ENCODE measurements at regions not wholly inside any gene's neighbourhood (a gene's known extent, or its start where the extent isn't known, plus 50 kb on each side); places are given as distances from the start of the nearest gene placed in this dataset.

DNA sequence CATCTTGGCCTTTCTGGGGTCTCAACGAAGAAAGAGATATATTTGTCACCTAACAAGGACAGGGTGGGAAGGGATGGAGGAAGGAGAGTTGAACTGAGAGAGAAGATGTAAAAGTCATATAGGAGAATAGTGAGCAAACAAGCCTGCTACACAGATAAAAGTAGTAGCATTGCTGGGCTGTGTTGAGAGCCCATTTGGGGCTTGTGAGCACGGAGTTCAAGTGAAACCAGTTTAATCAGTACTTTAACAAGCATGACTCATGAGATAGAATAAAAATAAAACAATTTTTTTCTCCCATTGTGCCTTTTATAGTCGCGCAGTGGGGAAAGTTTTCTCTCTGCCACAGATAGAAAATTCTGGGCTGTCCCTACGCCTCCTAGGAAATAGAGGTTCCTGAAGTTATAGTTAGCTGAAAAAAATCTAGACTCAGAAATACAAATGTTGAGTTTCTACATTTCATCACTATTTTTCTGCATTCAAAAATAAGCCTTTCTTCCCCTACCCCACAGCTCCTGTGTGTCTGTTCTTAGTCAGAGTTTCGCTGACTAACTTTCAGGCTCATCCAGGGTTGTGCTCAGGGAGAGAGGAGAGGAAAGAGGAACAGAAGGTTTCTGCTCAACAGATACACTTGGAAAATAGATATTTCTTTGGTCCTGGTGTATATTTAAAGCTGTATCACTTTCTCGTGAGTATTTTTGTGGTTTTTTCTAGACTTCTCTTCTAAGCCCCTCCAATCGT lies 395.8 kb upstream of the ADAMTSL1 start:
- Histone ChIP-seq H3K27me3 (ENCODE audit: control insufficient read depth, insufficient read depth, low read length, poor library complexity, severe bottlenecking) (no peaks in the 10 kb centered on the region), H3K4me1 (ENCODE audit: control insufficient read depth, insufficient read depth, low read length) (no peaks in the 10 kb centered on the region), H3K27ac (ENCODE audit: insufficient read depth, low read depth, low read length, poor library complexity, severe bottlenecking) (no peak overlapping the region), H3K36me3 (ENCODE audit: control insufficient read depth, insufficient read depth, low read length) (no peaks in the 10 kb centered on the region), H3K4me3 (ENCODE audit: insufficient read depth, low read depth, low read length) (no peak overlapping the region), H3K9me3 (ENCODE audit: control insufficient read depth, low read length) (no peaks in the 10 kb centered on the region)
- WGBS, 2 experiments = 92 to 98% methylated on average over 5 to 8 of the region's 8 CpGs

DNA sequence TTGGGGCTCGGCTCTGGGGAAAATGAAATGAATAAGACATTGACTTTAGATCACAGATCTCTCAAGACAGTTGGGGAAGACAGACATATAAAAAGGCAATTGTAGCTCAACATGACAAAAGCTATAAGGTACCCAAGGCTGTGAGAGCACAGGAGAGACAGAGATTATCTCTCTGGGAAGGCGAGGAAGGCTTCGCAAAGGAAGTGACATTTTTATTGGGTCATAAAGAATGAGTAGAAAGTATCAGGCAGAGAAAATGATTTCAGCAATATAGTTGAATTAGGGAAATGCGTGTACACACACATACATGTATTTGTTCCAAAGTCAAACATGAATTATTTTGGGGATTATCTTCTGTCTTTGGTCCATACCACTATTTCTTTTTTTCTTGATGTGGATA lies 381.8 kb upstream of the ADAMTSL1 start:
- no peaks in the 10 kb centered on the region for H3K36me3 ChIP-seq (ENCODE audit: control insufficient read depth, insufficient read depth, low read length)
- no peak overlapping the region for H3K27ac ChIP-seq (ENCODE audit: insufficient read depth, low read depth, low read length, poor library complexity, severe bottlenecking)
- no peaks in the 10 kb centered on the region for H3K9me3 ChIP-seq (ENCODE audit: control insufficient read depth, low read length)
- WGBS, 2 experiments = 95% methylated on average over 4 of the region's 4 CpGs
- H3K4me3 ChIP-seq (ENCODE audit: insufficient read depth, low read depth, low read length) = no peak overlapping the region
- H3K4me1 ChIP-seq (ENCODE audit: control insufficient read depth, insufficient read depth, low read length) = no peaks in the 10 kb centered on the region
- no peaks in the 10 kb centered on the region for H3K27me3 ChIP-seq (ENCODE audit: control insufficient read depth, insufficient read depth, low read length, poor library complexity, severe bottlenecking)

DNA sequence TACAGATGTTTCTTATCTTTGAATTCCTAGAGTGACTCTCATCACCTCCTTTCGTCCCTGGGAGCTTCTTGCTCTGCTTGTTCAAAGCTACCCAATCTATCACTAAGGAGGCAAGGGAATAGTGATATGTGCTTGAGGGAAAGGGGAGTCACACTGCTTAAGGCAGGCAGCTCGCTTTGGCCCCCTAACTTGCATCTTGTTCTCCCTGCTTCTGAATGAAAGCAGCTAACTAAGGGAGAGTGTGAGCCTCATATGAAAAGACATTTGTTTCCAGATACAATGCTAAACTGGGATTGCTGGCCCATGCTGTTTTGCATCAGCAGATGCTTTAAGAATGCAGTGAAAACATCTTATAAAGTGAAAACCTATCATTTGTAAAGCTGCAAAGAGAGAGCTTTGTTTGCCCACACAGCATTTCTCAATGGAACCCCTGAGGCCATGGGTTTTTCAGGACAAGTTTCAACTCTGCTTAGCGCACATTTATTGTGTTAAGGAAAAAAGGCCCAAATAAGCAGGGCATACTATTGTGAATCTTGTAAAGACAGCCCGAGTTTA lies 367.9 kb upstream of the ADAMTSL1 start:
- Histone ChIP-seq H3K9me3 (ENCODE audit: control insufficient read depth, low read length) (no peaks in the 10 kb centered on the region), H3K4me1 (ENCODE audit: control insufficient read depth, insufficient read depth, low read length) (peaks cover 23% of the 10 kb centered on the region), H3K4me3 (ENCODE audit: insufficient read depth, low read depth, low read length) (no peak overlapping the region), H3K36me3 (ENCODE audit: control insufficient read depth, insufficient read depth, low read length) (no peaks in the 10 kb centered on the region), H3K27me3 (ENCODE audit: control insufficient read depth, insufficient read depth, low read length, poor library complexity, severe bottlenecking) (no peaks in the 10 kb centered on the region), H3K27ac (ENCODE audit: insufficient read depth, low read depth, low read length, poor library complexity, severe bottlenecking) (peak overlapping the region; percentile 79)
- 8 to 17% methylated on average over 4 of the region's 4 CpGs for WGBS, 2 experiments

GRCh38 chr9:18109675-18110074 lies 364.3 kb upstream of the ADAMTSL1 start:
- H3K27ac ChIP-seq (ENCODE audit: insufficient read depth, low read depth, low read length, poor library complexity, severe bottlenecking) = no peak overlapping the region
- H3K36me3 ChIP-seq (ENCODE audit: control insufficient read depth, insufficient read depth, low read length) = no peaks in the 10 kb centered on the region
- no peaks in the 10 kb centered on the region for H3K27me3 ChIP-seq (ENCODE audit: control insufficient read depth, insufficient read depth, low read length, poor library complexity, severe bottlenecking)
- peaks cover 23% of the 10 kb centered on the region for H3K4me1 ChIP-seq (ENCODE audit: control insufficient read depth, insufficient read depth, low read length)
- H3K4me3 ChIP-seq (ENCODE audit: insufficient read depth, low read depth, low read length) = no peak overlapping the region
- WGBS, 2 experiments = 89 to 92% methylated on average over 4 of the region's 4 CpGs
- H3K9me3 ChIP-seq (ENCODE audit: control insufficient read depth, low read length) = no peaks in the 10 kb centered on the region

DNA sequence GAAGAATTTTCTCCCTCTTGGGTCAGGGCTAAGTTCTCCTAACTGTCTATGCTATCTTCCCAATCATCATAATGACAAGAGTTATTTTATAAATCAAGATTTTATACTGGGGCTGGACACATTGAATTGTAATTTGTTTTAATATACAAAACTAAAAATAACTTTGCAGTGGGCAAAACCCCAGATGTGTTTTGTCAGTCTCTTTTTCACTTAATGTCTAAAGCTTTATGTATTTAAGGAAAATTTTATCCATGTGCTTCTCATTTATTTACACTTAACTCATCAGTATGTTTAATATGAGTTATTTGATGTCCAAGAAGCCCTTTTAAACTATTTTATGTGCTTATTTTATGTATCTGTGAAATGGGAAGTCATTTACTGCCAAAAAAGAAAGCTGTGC lies 362.8 kb upstream of the ADAMTSL1 start:
- peaks cover 11% of the 10 kb centered on the region for H3K4me1 ChIP-seq (ENCODE audit: control insufficient read depth, insufficient read depth, low read length)
- H3K9me3 ChIP-seq (ENCODE audit: control insufficient read depth, low read length) = no peaks in the 10 kb centered on the region
- no peaks in the 10 kb centered on the region for H3K36me3 ChIP-seq (ENCODE audit: control insufficient read depth, insufficient read depth, low read length)
- H3K4me3 ChIP-seq (ENCODE audit: insufficient read depth, low read depth, low read length) = no peak overlapping the region
- H3K27ac ChIP-seq (ENCODE audit: insufficient read depth, low read depth, low read length, poor library complexity, severe bottlenecking) = no peak overlapping the region
- H3K27me3 ChIP-seq (ENCODE audit: control insufficient read depth, insufficient read depth, low read length, poor library complexity, severe bottlenecking) = no peaks in the 10 kb centered on the region

GRCh38 chr9:18114559-18115475 lies 359.1 kb upstream of the ADAMTSL1 start:
- Histone ChIP-seq H3K36me3 (ENCODE audit: control insufficient read depth, insufficient read depth, low read length) (no peaks in the 10 kb centered on the region), H3K4me3 (ENCODE audit: insufficient read depth, low read depth, low read length) (no peak overlapping the region), H3K4me1 (ENCODE audit: control insufficient read depth, insufficient read depth, low read length) (no peaks in the 10 kb centered on the region), H3K27ac (ENCODE audit: insufficient read depth, low read depth, low read length, poor library complexity, severe bottlenecking) (no peak overlapping the region), H3K9me3 (ENCODE audit: control insufficient read depth, low read length) (no peaks in the 10 kb centered on the region), H3K27me3 (ENCODE audit: control insufficient read depth, insufficient read depth, low read length, poor library complexity, severe bottlenecking) (no peaks in the 10 kb centered on the region)
- 93 to 97% methylated on average over 10 of the region's 10 CpGs for WGBS, 2 experiments

DNA sequence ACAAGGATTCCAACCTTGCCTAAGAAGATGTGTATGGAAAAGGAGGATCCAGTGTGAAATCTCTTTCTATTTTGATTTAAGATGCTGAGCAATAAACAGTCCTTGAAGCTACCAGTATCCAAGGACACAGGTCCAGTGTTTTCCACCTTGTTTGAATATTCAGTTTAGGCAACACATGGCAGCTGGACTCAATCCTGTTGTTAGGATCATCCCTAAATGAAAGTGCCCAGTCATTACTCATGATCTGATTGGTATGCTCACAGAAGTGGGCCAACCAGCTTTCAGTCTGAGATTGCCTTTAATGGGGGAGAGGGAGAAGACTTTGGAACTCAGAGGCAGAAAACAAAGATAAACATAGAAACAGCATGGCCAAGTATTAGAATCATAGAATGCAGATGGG lies 355.7 kb upstream of the ADAMTSL1 start:
- Histone ChIP-seq H3K9me3 (ENCODE audit: control insufficient read depth, low read length) (no peaks in the 10 kb centered on the region), H3K27ac (ENCODE audit: insufficient read depth, low read depth, low read length, poor library complexity, severe bottlenecking) (no peak overlapping the region), H3K36me3 (ENCODE audit: control insufficient read depth, insufficient read depth, low read length) (no peaks in the 10 kb centered on the region), H3K27me3 (ENCODE audit: control insufficient read depth, insufficient read depth, low read length, poor library complexity, severe bottlenecking) (no peaks in the 10 kb centered on the region), H3K4me1 (ENCODE audit: control insufficient read depth, insufficient read depth, low read length) (no peaks in the 10 kb centered on the region), H3K4me3 (ENCODE audit: insufficient read depth, low read depth, low read length) (no peak overlapping the region)

DNA sequence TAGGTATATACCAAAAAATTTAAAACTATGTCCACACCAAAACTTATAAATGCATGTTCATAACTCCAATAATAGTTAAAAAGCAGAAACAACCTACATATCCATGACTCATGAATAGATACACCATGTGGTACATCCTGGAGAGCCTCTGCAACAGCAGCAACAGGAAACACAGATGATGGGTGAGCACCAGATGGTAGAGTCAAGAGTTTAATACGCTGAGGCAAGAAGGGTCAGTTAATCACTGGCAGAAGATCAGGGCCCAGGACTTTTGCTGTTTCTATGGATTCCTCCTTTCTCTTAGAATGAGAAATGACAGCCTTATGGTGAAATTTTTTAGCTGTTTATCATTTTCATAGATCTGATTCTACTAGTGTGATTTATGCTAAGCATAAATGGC lies 351.8 kb upstream of the ADAMTSL1 start:
- H3K4me1 ChIP-seq (ENCODE audit: control insufficient read depth, insufficient read depth, low read length) = no peaks in the 10 kb centered on the region
- no peak overlapping the region for H3K4me3 ChIP-seq (ENCODE audit: insufficient read depth, low read depth, low read length)
- no peaks in the 10 kb centered on the region for H3K9me3 ChIP-seq (ENCODE audit: control insufficient read depth, low read length)
- H3K36me3 ChIP-seq (ENCODE audit: control insufficient read depth, insufficient read depth, low read length) = no peaks in the 10 kb centered on the region
- H3K27ac ChIP-seq (ENCODE audit: insufficient read depth, low read depth, low read length, poor library complexity, severe bottlenecking) = no peak overlapping the region
- 88 to 93% methylated on average over 1 of the region's 1 CpG for WGBS, 2 experiments
- H3K27me3 ChIP-seq (ENCODE audit: control insufficient read depth, insufficient read depth, low read length, poor library complexity, severe bottlenecking) = no peaks in the 10 kb centered on the region

DNA sequence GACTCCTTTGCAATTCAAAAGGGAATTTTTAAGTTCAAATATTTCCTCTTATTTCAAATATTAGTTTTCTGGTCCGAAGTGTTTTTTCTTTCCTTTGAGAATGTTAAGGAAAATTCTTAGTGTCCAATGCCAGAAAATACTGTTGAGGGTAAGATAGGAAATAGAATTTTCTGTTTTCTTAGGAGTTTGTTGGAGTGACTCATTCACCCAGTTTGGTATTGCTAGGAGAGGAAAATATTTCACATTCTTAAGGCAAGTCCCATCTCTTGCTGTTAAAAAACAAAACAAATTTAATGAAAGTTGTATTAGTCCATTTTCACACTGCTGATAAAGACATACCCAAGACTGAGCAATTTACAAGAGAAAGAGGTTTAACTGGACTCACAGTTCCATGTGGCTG lies 349.2 kb upstream of the ADAMTSL1 start:
- Histone ChIP-seq H3K36me3 (ENCODE audit: control insufficient read depth, insufficient read depth, low read length) (no peaks in the 10 kb centered on the region), H3K4me1 (ENCODE audit: control insufficient read depth, insufficient read depth, low read length) (no peaks in the 10 kb centered on the region), H3K27me3 (ENCODE audit: control insufficient read depth, insufficient read depth, low read length, poor library complexity, severe bottlenecking) (no peaks in the 10 kb centered on the region), H3K27ac (ENCODE audit: insufficient read depth, low read depth, low read length, poor library complexity, severe bottlenecking) (no peak overlapping the region), H3K9me3 (ENCODE audit: control insufficient read depth, low read length) (no peaks in the 10 kb centered on the region), H3K4me3 (ENCODE audit: insufficient read depth, low read depth, low read length) (no peak overlapping the region)
- WGBS, 2 experiments = 100% methylated on average over 1 of the region's 1 CpG

DNA sequence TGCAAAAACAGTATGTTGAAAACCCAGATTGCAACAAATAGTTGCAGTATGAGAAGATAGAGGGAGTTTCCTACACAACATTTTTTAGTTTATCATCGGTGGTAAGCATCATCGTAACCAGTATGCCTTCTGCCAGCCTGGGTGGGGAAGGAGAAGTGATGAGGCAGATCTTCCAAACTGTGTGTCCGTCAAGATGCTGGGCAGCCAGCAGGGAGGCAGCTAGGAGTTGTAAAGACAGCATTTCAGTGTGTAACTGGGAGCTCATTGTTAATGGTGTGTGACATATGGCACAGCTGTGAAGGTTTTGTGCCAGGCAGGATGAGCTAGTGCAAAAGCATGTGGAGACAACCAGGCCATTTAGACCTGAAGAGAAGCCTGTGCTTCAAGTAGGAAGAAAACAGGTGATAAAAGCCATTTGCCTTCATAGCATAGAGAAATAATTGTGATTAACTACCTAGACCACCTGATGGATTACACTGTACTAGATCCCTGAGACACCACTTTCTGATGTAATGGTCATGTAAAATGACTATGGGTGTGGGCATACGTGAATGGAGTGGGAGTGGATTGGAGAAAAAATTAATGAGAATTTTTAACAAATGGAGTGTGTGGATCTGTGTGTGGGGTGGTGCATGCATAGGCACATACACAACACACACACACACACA lies 347.0 kb upstream of the ADAMTSL1 start:
- Histone ChIP-seq H3K27me3 (ENCODE audit: control insufficient read depth, insufficient read depth, low read length, poor library complexity, severe bottlenecking) (no peaks in the 10 kb centered on the region), H3K36me3 (ENCODE audit: control insufficient read depth, insufficient read depth, low read length) (no peaks in the 10 kb centered on the region), H3K27ac (ENCODE audit: insufficient read depth, low read depth, low read length, poor library complexity, severe bottlenecking) (no peak overlapping the region), H3K4me1 (ENCODE audit: control insufficient read depth, insufficient read depth, low read length) (no peaks in the 10 kb centered on the region), H3K4me3 (ENCODE audit: insufficient read depth, low read depth, low read length) (no peak overlapping the region), H3K9me3 (ENCODE audit: control insufficient read depth, low read length) (no peaks in the 10 kb centered on the region)
- WGBS, 2 experiments = 89 to 91% methylated on average over 4 of the region's 4 CpGs
